ENCODE measurements at regions not wholly inside any gene's neighbourhood (a gene's known extent, or its start where the extent isn't known, plus 50 kb on each side); places are given as distances from the start of the nearest gene placed in this dataset.
"Not testable (repeated sequence)": the region's sequence is repeated elsewhere in the genome, so short reads cannot be mapped to it uniquely, and the experiment has no call there.

- Histone ChIP-seq H3K4me3 (ENCODE audit: low read length) (no peak overlapping the region), H3K27ac (ENCODE audit: low read length) (no peak overlapping the region), H3K27me3 (ENCODE audit: insufficient read depth, low read depth, low read length) (no peaks in the 10 kb centered on the region), H3K9ac (ENCODE audit: low read length) (no peak overlapping the region), H3K79me2 (replicated peaks; ENCODE audit: insufficient read depth, low read length) (no peaks in the 10 kb centered on the region), H3K9me2 (ENCODE audit: insufficient read depth, low read length) (no peaks in the 10 kb centered on the region), H3F3A (ENCODE audit: insufficient read depth, low read length, poor library complexity, severe bottlenecking) (no peaks in the 10 kb centered on the region), H3K4me2 (ENCODE audit: low read length) (no peak overlapping the region), H2AFZ (ENCODE audit: low read depth, low read length) (no peak overlapping the region), H3K36me3 (ENCODE audit: insufficient read depth, low read length) (no peaks in the 10 kb centered on the region), H3K9me3 (ENCODE audit: low read length) (no peaks in the 10 kb centered on the region), H4K20me1 (ENCODE audit: insufficient read depth) (no peaks in the 10 kb centered on the region)
- TF ChIP-seq MXI1 (conservative IDR thresholded peaks at IDR 0.05; ENCODE audit: poor library complexity, severe bottlenecking), result no peak
- no peak for TF ChIP-seq EZH2 (IDR thresholded peaks at IDR 0.05; ENCODE audit: borderline replicate concordance, insufficient read depth, low read length, poor library complexity, severe bottlenecking)
- no peak for TF ChIP-seq REST (IDR thresholded peaks at IDR 0.05; ENCODE audit: borderline replicate concordance)
- TF ChIP-seq EP300 (conservative IDR thresholded peaks at IDR 0.05; ENCODE audit: poor library complexity, severe bottlenecking), result no peak
- no peak for TF ChIP-seq POLR2AphosphoS5 (IDR thresholded peaks at IDR 0.05)
- no peak for TF ChIP-seq SMC3 (conservative IDR thresholded peaks at IDR 0.05; ENCODE audit: poor library complexity)
- no peak for TF ChIP-seq RAD21 (conservative IDR thresholded peaks at IDR 0.05)
- TF ChIP-seq CTCF (IDR thresholded peaks at IDR 0.05; ENCODE audit: poor library complexity, severe bottlenecking), result no peak
- TF ChIP-seq TAF1 (IDR thresholded peaks at IDR 0.05; ENCODE audit: low read depth), result no peak
Observed at GRCh38 chr14:99036611-99037293, 235.2 kb downstream of the BCL11B start.

- not testable (repeated sequence) for H3K79me2 ChIP-seq (replicated peaks; ENCODE audit: insufficient read depth, low read length); H3K9me2 ChIP-seq (ENCODE audit: insufficient read depth, low read length); H3K27me3 ChIP-seq (ENCODE audit: insufficient read depth, low read depth, low read length); H3K9me3 ChIP-seq (ENCODE audit: low read length); H4K20me1 ChIP-seq (ENCODE audit: insufficient read depth); H3K4me2 ChIP-seq (ENCODE audit: low read length); H3K9ac ChIP-seq (ENCODE audit: low read length); H3F3A ChIP-seq (ENCODE audit: insufficient read depth, low read length, poor library complexity, severe bottlenecking); H2AFZ ChIP-seq (ENCODE audit: low read depth, low read length); H3K4me3 ChIP-seq (ENCODE audit: low read length); H3K27ac ChIP-seq (ENCODE audit: low read length); H3K36me3 ChIP-seq (ENCODE audit: insufficient read depth, low read length)
Observed at GRCh38 chr14:99037326-99037725, 234.7 kb downstream of the BCL11B start.

Data from neural cell (in vitro differentiated cells).